ENCODE measurements at regions not wholly inside any gene's neighbourhood (a gene's known extent, or its start where the extent isn't known, plus 50 kb on each side); places are given as distances from the start of the nearest gene placed in this dataset.
"Not testable (repeated sequence)": the region's sequence is repeated elsewhere in the genome, so short reads cannot be mapped to it uniquely, and the experiment has no call there.

DNA sequence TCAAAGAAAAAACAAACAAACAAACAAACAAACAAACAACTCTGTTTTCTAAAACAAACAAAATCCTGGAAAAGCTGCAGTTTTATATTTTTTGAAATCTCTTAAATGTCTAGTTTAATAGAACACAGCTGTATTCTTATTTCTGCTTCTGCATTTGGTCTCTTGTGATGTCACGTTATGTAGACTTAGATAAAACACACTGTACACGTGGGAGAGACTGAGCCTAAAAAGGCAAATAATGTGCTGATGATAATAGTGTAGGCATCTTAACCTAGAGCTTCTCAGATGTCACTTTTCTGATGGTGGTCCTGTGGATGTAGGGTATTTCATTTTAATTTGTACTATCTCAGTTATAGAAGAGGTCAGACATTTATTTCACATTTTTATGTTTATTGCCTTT, 261.7 kb downstream of the UTRN start:
- DNase-seq = no peak

GRCh38 chr6:144547409-144547808, 262.3 kb downstream of the UTRN start:
- no peak for DNase-seq

GRCh38 chr6:144548536-144548935, 263.4 kb downstream of the UTRN start:
- DNase-seq = no peak

GRCh38 chr6:144549837-144550747, 265.0 kb downstream of the UTRN start:
- DNase-seq = no peak

- no peak for DNase-seq
Measured at GRCh38 chr6:144551339-144551738, 266.2 kb downstream of the UTRN start.

GRCh38 chr6:144555066-144555465, 269.9 kb downstream of the UTRN start:
- no peak for DNase-seq

GRCh38 chr6:144559865-144560593, 274.9 kb downstream of the UTRN start:
- DNase-seq = no peak

GRCh38 chr6:144561455-144562043, 276.4 kb downstream of the UTRN start:
- DNase-seq = no peak

- DNase-seq = no peak
Measured at GRCh38 chr6:144564202-144564601, 279.1 kb downstream of the UTRN start.

DNA sequence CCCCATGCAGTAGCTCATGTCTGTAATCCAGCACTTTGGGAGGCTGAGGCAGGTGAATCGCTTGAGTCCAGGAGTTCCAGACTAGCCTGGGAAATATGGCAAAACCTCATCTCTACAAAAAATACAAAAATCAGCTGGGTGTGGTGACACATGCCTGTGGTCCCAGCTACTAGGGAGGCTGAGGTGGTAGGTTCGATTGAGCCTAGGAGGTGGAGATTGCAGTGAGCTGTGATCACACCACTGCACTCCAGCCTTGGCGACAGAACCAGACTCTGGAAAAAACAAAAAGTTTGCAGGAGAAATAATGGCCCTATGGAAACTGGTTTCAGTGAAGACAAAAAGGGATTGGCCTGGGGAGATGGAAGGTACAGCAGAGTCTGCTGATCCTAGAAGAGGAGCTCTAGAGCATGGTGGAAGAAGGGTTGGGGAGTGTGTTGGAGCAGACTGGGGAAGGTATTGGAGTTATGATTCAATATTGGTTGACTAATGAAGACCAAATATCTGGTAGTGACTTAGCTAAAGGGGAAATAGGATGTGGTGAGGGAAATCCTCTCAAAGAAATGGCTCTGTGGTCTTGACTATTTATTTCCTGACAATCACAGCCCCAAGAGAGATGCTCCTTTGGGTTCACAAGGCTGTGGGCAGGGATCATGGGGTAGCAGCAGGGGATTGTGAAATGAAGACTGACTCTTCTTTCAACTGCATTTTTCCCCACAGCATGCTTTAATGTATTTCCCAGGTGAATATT, 281.9 kb downstream of the UTRN start:
- no peak for DNase-seq

- DNase-seq = no peak
Measured at GRCh38 chr6:144568241-144568640, 283.1 kb downstream of the UTRN start.

GRCh38 chr6:144572541-144572940, 287.4 kb downstream of the UTRN start:
- DNase-seq = not testable (repeated sequence)

DNA sequence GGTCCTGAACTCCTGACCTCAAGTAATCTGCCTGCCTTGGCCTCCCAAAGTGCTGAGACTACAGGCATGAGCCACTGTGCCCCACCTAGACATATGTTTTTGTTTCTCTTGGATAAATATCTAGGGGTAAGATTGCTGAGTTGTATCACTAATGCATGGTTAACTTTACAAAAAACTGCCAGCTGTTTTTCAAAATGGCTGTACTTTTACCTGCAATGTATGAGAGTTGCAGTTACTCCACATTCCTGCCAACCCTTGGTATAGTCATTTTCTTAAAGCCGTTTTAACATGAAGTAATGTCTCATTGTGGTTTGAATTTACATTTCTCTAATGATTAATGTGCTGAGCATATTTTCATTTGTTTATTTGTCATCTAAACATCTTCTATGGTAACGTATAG, 289.7 kb downstream of the UTRN start:
- DNase-seq = no peak

- no peak for DNase-seq
Measured at GRCh38 chr6:144575327-144575726, 290.2 kb downstream of the UTRN start.

DNA sequence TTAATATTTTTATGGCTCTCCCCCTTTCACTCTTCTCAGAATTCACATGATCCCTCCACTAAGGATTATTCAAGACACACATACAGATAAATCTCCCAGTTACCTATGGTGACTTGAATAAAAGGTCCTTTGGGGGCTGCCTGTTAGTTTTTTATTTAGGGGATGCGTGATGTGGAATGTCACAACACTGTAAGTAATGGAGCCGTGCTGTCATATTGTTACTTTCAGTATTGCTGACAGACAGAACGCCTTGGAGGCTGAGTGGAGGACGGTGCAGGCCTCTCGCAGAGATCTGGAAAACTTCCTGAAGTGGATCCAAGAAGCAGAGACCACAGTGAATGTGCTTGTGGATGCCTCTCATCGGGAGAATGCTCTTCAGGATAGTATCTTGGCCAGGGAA, 291.7 kb downstream of the UTRN start:
- no peak for DNase-seq

DNA sequence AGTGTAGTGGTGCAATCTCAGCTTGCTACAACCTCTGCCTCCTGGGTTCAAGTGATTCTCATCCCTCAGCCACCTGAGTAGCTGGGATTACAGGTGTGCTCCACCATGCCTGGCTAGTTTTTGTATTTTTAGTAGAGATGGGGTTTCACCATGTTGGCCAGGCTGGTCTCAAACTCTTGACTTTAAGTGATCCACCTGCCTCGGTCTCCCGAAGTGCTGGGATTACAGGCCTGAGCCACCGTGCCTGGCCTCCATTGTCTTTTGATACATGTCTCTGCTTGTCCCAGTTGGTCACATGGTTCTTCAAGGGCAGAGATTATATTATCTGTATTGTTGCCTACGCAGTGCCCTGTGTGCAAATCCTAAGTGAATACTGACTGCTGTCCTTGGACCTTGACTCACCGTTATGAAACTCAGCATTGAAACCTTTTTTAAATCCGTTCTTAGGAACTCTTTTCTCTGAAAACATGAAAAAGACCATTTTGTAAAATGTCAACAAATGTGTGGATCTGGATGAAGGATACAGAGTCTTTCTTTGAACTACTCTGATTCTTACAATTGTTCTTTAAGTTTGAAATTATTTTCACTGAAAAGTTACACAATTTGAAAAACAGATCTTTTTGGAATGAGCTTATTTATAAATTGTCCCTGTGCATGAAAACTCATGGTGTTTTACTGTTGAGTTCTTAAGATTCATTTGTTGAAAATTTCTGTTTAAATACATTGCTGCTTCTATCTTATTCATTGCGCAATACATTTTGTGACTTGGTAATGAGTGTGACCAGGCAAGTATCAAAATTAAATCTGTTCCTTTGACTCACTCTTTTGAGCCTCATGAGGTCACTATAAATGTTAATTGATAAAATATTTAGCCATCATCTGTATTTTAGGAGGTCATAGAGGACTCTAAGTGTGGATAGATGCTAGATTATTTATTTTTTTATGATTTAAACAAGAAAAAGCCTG, 293.5 kb downstream of the UTRN start:
- DNase-seq = no peak

- no peak for DNase-seq
Measured at GRCh38 chr6:144580039-144580438, 294.9 kb downstream of the UTRN start.

GRCh38 chr6:144580771-144581170, 295.6 kb downstream of the UTRN start:
- DNase-seq = no peak

GRCh38 chr6:144581812-144582537, 296.8 kb downstream of the UTRN start:
- DNase-seq = no peak

DNA sequence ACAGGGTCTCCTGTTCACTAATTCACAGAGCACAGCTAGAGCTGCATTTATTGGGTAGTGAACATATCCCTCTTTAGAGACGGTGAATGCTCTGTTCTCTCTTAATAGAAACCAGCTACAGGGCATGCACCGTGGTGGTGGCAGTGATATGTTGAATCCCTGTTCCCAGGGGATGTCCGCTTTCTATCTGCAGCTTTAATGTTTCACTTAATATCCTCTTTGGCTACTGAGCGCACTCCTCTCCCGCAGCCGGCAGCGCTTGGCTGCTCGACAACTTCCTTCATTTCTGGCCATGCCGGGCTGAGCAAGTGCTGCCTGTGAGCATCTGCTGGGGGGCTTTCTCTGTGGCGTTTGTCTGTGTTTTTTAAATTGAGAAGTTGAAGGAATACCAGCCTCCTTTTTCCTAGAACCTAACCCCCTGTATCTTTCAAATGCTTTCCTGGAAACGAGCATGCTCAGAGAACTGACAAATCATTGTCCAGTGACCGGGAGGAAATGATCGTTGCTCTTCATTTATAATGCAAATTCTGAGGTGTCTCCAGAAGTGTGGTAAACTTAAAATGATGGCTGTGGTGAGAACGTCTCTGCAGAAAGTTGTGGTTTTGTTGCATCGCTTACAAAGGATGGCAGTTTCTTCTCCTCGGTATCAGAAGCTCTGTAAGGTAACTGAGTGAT, 297.9 kb downstream of the UTRN start:
- peak; percentile 16 for DNase-seq

GRCh38 chr6:144583614-144583954, 298.4 kb downstream of the UTRN start:
- DNase-seq = no peak
